Right cardiac atrium (tissue), 5 donors: ENCODE measurements at regions not wholly inside any gene's neighbourhood (a gene's known extent, or its start where the extent isn't known, plus 50 kb on each side); places are given as distances from the start of the nearest gene placed in this dataset.

Source experiments
- ATAC-seq, 2 donors: fragments of 200-7000 bp; cut with Tn5 transposase; one replicate each; pipeline versions ENCODE4 v1.8.0 to v1.9.1; 2020; ENCODE audit warnings: moderate library complexity in 2 of 2, mild to moderate bottlenecking in 1 of 2
- DNase-seq, 3 donors: peaks; one replicate each; pipeline ENCODE4 v3.0.0-alpha.2; 2020
- H3K27ac ChIP-seq: one replicate; pipeline ENCODE4 v1.5.1; 2013; ENCODE audit warnings: mild to moderate bottlenecking, low read length, control low read depth, moderate library complexity
- H3K27me3 ChIP-seq: one replicate; pipeline ENCODE4 v1.6.1; 2013; ENCODE audit not compliant: control insufficient read depth, insufficient read depth
- H3K4me1 ChIP-seq: one replicate; pipeline ENCODE4 v1.6.1; 2013; ENCODE audit warnings: low read length; ENCODE audit not compliant: control insufficient read depth, insufficient read depth
- H3K4me3 ChIP-seq: one replicate; pipeline ENCODE4 v1.5.1; 2013; ENCODE audit warnings: low read length, control low read depth
- H3K9me3 ChIP-seq: one replicate; pipeline ENCODE4 v1.6.1; 2013; ENCODE audit warnings: low read length; ENCODE audit not compliant: control insufficient read depth
- WGBS: extraction: QIAGEN DNeasy Blood & Tissue Kit; methylation state at CpG from one replicate; pipeline ENCODE4 v1.1.7; 2013; 5-methylcytosine and 5-hydroxymethylcytosine counted together
- intact Hi-C, 4 donors: fragments of 100-400 bp; cut with DNase I; formaldehyde crosslinking; loops; one replicate each; pipeline versions ENCODE4 v1.11.0 to v1.14.0; 2022 to 2023
- donor health status: healthy with polysubstance abuse.
- donor health status: DM: no; HTN: yes; CAD: no.
- donor health status: DM: no; HTN: no; CAD: no.
- donor health status: DM: no; HTN: yes; CAD: no; lungs with severe emphysema.
- donor health status: DM: yes; HTN: yes; CAD: no.

DNA sequence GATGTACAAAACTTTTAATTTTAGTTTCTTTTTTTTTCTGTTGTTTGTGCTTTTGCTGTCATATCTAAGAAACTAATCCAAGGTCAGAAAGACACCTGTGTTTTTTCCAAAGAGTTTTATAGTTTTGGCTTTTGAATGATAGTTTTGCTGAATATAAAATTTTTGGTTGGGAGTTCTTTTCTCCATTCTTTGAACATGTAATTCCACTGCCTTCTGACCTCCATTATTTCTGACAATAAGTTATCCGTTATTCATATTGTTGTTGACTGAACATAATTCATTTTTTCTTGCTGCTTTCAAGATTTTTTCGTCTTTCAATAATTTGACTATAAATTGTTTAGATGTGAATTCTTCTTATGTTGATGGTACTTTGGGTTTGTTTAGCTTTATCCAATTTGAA lies 82.2 kb upstream of the SLC24A2 start:
- intact Hi-C loops: no loop called here
- Histone ChIP-seq H3K4me3 (no peak overlapping the region), H3K9me3 (no peaks in the 10 kb centered on the region), H3K27me3 (no peaks in the 10 kb centered on the region), H3K27ac (no peak overlapping the region), H3K4me1 (no peaks in the 10 kb centered on the region)
- ATAC-seq: no peak
- DNase-seq: no peak
- WGBS: 57% methylated on average over 2 of the region's 2 CpGs

DNA sequence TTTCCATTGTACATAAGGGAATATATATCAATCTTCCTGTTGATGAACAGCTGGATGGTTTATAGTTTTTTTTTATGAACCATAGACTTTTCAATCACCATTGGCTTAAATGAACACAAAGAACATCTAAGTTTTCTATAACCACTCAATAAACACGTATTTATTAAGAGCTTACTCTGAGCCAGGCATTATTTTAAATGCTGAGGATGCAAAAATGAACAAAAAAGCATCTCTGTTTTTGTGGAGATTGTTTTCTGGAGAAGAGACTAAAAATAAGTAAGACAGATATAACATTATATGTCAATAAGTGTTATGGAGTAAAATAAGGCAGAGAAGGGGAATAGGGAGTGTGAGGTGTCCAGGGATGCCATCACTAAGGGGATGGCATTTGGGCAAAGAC lies 52.1 kb upstream of the SLC24A2 start:
- ATAC-seq (no peak), DNase-seq (no peak)
- H3K4me1 ChIP-seq: no peaks in the 10 kb centered on the region
- H3K9me3 ChIP-seq: no peaks in the 10 kb centered on the region
- intact Hi-C loops: no loop called here
- H3K4me3 ChIP-seq: no peak overlapping the region
- H3K27ac ChIP-seq: no peak overlapping the region
- 45% methylated on average over 1 of the region's 1 CpG for WGBS
- H3K27me3 ChIP-seq: no peaks in the 10 kb centered on the region
